ENCODE measurements at regions not wholly inside any gene's neighbourhood (a gene's known extent, or its start where the extent isn't known, plus 50 kb on each side); places are given as distances from the start of the nearest gene placed in this dataset.
"Not testable (repeated sequence)": the region's sequence is repeated elsewhere in the genome, so short reads cannot be mapped to it uniquely, and the experiment has no call there.

DNA sequence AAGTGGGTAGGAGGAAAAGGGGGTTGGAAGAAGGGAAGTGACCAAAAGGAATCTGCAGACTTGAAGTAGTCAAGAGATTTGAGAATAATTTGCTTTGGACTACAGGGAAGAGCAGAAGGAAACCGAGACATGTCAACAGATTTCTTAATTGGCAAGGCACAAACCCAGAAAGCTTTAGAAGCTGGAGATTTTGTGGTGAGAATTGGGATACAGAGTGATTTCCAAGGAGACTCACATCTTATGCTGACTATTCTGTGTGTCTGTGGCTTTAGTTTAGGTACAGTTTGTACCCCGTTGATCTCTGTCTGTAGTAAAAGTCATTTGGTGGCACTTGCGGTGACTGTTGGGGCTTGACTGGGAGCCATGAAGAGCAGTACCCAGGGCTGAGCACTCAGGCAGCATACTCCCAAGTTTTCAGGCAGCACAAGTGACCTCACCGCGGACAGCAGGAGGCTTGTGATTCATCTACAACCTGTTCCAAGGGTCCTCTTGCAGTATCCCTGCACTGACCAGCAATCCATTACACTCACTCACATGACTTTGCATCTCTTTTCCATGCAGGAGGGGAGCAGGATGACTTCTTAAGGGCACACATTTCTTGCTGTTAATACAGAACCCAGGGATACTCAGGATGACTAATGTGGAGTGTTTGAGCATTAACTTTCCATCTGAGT is 97.1 kb upstream of the TNP1 start:
- DNase-seq = no peak

DNA sequence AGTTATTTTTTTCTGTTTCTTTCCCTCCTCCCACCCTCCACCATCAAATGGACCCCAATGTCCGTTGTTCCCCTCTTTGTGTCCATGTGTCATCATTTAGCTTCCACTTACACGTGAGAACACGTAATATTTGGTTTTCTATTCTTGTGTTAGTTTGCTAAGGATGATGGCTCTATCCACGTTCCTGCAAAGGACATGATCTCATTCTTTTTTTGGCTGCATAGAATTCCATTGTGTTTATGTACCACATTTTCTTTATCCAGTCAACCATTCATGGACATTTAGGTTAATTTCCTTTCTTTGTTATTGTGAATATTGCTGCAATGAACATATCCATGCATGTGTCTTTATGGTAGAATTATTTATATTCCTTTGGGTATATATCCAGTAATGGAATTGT is 91.3 kb upstream of the TNP1 start:
- no peak for DNase-seq

DNA sequence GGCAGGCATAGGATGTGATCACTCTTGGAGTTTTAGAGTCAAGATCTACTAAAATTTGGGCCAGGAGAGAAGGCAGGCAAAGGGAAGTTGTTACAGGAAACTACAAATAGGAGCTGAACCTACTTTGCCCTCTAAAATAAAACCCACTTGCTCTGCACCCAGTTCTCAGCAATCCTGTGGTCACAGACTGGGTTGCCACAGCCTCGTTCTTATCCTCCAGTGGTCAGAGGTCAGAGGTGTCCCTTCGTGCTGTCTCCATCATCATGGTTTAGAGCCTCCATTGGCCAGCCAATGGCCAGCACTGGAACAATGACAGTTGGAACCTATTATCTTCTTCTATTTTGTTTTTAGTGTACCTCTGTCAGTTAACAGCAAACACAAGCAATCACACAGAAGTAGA is 90.7 kb upstream of the TNP1 start:
- no peak for DNase-seq

DNA sequence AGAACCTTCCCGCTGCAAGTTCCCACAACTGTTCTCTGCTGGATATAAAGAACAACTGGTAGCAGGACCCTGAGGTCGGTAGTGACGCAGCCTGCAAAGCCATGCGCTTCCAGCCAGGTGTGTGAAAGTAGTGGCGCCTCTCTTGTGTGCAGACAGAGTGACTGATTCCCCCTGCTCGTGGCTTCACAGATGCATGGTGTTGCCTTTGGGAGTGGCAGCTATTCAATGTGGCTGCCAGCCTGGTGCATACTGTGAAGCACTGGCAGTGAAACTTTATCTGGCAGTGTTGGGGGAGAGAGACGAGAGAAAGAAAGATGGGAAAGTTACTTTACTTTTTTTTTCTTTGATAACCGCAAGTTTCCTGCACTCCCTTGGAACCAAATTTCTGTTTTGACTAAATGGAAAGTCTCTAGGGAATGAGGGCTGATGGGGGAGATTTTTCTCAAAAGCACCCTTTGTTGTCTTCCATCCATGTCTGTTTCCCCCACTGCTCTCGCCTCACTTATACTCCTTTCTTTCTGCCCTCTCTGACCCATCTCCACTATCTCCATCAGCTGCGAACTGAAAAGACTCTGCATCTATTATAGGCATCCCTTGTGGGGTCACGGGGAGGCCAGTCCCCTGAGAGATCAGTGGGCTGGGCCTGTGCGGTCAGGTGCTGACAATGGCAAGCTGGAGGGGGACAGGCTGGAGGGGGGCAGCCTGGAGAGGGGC is 90.0 kb upstream of the TNP1 start:
- no peak for DNase-seq

DNA sequence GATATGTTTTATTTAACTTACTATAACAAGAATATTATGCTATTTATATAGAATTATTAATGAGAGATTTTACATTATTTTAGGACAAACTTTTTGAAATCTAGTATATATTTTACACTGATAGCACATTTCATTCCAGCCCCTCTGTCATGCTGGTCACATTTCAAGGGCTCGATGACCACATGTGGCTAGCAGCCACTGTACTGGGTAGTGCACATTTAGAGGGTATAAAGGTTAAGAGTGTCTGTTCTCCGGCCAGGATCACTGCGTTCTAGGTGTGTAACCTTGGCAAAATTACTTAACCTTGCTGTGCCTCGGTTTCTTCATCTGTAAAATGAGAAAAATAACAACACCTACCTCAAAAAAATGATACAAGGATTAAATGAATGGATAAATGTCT is 87.2 kb upstream of the TNP1 start:
- no peak for DNase-seq

DNA sequence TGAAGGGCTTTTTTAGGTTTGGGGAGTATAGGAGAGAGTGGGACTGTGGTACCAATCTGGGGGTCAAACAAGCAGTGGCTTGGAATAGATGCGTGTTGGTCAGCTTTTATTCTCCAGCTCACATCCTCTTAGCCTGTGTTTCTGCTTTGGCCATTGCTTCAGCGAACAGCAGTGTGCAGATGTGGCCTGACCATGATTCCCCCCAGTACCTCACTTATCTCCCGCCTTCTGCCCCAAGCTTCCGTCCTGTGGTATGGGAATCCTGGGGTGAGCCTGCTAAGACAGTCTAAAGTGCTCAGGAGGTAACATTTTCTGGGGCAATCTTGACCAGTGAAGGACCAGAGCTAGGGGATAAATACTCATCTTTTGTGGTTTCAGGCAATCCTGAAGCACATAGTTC is 84.9 kb upstream of the TNP1 start:
- DNase-seq = no peak

DNA sequence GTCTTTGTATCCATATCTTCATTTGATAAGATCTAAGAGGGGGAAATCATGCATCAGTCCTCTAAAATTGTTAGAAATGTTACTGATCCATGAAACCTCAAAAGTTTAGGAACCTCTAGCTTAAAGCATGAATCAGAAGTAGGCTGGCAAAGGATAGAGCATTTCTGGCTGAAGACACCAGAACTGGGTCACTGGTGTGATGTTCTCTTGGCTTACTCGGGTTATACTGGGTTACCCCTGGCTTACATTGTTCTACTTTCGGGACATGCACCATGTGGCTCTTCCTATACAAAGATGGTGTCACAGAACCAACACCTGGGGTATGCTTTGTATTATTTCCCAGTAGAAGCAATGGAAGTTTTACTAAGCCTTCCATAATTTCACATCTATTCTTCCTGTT is 83.2 kb upstream of the TNP1 start:
- no peak for DNase-seq

DNA sequence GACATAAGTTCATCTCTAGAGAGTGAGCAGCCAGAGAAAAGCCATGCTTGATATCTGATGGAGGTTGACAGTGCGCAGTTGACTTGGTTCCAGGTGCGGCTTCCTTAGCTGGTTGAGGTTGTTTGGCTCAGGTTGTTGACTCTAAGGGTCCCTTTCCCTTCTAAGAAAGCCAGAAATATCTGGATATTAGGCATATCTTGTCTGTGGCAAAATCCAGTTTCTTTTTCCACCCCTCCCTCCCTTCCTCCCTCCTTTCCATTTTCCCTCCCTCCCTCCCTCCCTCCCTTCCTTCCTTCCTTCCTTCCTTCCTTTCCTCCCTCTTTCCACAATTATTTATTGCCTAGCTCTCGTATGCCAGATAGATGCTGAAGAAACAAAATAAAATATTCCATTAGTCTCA is 82.6 kb upstream of the TNP1 start:
- no peak for DNase-seq

DNA sequence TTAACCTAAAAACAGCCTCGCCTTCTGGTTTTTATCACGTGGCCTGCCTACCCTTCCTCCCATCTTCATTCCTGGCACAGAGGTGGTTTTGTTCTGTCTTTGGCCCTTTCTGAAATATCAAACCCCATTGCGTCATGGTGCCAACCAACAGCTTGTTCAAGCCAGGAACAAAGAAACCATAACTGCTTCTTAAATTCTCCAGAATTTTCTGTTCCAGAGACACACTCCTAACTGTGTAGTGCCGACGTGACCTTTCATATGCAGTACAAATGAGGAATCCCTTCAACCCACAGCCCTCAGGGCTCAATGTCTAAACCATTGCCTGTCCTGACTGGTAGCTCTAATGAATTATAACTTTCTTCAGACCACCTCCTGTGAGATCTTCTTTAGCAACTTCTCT is 82.2 kb upstream of the TNP1 start:
- DNase-seq = no peak

DNA sequence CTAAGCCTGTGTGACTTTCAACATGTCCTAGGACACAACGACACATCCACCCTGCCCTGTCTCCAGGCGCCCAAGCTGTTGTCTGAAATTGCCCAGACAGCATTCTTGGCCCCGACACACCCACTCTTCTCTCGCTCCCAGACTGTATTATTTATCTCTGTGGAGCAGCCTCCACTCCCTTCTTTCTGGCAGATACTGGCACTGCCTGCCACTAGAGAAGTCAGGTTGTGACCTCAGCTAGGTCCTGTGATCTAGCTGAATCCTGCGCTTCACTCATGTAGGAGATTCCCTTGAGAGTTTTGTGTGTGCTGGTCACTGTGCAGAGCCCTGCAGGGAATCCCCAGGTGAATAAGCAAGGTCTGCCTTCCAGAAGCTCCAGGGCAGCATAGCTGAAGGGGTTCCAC is 77.1 kb upstream of the TNP1 start:
- DNase-seq = no peak

DNA sequence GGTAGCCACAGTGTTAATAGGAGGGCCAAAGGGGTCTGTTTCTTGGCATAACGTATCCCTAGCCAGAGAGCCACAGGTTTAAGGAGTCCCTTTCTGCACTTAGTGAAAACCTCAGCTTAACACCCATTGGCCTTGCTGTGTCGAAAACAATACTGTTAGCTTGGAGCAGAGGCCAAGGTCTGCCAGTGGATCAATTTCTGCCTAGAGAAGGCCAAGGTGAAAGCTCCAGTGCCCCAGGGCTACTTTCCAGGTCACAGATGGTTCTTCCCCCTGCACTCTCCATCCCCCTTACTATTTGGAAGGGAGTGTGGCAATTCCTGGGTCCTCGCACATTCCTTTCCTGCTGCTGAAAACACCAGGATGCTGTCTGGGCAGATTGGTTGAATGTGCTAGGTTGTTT is 74.8 kb upstream of the TNP1 start:
- no peak for DNase-seq

DNA sequence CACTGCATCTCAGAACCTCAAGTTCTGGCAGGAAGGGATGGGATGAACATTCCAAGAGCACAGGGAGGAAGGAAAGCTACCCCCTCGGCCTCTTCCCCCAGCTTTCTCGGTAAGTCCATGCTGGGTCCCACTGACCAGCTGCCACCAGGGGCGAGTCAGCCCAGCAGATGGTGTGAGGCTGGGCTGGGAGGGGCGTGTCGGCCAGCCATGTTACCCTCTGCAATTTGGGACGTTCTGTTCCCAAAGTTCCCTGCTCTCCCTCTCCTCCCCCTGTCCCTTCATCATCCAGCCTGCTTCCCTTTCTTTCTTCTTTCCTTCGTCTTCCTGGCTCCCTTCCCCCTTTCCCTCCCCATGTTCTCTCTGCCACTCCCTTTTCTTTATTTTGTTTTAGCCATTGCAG is 74.3 kb upstream of the TNP1 start:
- no peak for DNase-seq

DNA sequence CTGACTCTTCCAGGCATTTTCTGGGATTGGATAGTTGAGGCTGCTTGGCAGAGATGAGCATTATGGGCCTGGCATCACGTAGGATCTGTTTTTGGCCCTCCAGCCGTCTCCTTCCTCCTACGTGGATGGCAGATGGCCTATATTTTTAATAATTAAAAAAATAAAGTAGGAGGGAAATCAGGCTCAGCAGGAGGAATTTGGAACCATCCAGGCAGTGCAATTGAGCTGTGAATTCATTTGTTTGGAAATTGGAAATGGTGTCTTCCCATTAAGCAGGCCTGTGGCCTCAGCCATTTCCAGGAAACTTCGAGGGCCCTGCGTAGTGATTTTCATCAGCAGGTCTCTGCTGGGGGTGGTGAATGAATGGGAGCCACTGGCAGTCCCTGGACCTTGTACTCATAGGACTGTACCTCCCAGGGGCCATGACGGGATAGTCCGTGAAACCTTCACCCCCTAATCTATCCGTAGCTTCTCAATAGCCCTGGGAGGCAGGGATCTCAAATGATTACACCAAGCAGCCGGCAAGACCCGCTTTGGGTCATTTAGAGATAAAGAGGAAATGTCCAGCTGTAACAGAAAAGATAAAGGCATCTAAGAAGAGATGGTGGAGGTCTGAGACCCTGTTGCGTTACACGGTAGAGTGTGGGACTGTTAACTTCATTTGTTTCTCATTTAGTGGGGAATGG is 73.1 kb upstream of the TNP1 start:
- DNase-seq = no peak

DNA sequence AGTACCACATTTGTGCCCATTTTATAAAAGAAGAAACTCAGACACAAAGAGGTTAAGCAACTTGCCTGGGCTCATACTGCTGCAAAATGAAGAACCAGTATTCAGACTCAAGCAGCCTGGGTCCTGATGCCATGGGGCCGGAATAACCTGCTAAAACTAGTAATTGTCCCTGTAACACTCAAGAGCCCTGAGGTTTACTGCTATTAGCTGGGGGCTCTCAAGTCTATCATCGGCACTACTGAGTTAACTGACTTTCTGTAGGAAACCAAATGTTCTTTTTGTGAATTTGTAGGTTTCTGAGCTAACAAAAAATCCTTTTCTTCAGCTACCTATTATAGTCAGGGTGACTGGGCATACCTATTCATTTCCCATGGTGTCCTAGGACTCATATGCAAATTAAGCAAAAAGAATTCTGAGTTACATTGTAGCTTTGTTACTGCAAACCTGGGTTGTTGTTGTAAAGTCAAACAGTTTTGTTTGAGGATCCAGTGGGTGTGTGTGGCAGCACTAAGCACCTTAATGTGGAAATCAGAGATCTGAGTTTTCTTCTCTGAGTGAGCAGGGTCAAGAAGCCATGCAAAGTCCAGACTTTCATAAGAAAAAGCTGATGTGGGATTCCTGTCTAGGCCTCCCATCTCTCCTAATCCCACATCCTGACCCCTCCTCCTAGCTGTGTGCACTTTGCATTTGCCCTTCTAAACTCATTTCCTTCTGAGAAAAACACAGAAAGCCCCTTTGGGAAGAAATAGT is 72.4 kb upstream of the TNP1 start:
- no peak for DNase-seq

DNA sequence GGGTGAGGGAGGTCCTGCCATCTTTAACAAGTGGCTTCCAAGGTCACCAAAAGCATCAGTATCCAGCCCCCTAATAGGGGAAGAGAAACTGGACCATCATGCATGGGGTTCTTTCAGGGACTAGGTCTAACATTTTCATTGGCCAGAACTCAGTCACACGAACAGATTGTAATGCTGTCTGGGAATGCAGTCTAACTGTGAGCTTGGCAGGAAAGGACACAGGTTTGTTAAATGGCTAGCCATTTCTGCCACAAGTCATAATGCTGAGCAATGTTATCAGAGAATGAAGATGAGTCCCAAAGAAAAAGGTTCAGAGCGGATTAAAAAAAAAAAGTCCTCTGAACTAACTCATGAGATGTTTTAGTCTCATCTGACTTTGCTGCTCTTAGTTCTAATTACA is 70.9 kb upstream of the TNP1 start:
- DNase-seq = no peak

DNA sequence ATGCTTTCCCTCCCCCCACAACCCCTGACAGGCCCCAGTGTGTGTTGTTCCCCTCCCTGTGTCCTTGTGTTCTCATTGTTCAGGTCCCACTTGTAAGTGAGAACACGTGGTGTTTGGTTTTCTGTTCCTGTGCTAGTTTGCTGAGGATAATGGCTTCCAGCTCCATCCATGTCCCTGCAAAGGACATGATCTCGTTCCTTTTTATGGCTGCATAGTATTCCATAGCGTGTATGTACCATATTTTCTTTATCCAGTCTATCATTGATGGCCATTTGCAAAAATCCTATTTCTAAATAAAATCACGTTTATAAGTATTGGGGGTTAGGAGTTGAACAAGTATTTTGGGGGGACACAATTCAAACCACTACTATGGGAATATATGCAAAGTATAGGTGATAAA is 69.5 kb upstream of the TNP1 start:
- not testable (repeated sequence) for DNase-seq

DNA sequence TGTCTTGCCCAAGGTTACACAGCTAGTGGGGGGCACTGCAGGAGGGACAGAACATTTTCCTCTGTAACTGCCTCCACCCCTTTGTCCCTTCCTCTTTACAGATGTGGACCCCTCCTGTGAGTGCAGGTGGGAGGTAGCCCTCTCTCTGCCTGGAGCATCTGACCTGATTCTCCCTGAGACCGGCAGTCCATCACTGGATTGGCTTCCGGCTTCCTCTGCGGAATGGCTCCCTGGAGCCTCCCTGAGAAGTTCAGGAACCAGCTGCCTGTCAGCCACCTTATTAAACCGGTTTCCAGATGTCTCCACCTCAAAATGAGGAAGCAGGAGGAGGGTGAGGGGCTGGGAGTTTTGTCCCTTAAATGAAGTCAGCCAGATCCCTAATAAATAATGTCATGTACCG is 67.3 kb upstream of the TNP1 start:
- DNase-seq = no peak

DNA sequence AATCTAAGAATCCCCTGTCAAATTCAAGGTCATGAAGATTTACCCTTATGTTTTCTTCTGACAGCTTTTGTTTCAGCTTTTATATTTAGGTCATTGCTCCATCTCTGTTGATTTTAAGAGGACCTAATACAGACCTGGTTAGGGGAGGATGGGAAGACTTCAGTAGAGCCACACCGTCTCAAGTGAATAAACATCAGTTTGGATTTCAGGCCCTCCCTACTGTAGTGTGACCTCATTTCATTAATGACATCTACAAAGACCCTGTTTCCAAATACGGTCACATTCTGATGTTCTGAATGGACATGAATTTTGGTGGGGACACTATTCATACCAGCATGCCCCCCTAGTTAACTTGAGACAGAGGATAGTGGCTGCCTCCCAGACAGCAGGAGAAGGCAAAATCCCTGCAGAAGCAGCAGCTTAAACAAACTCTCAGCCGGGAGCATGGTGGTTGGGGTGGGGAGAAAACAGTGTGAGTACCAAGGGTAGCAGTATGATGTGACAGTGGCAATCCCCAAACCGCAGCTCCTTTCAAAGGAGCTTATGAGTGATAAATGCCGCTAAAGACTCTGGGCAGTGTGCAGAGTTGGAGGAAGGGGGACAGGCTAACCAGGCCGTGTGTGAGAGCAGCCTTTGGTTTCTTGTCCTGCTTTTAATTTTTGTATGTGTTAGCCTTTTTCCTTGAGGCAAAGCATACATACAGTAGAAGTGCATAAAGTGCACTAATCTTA is 65.9 kb upstream of the TNP1 start:
- no peak for DNase-seq

DNA sequence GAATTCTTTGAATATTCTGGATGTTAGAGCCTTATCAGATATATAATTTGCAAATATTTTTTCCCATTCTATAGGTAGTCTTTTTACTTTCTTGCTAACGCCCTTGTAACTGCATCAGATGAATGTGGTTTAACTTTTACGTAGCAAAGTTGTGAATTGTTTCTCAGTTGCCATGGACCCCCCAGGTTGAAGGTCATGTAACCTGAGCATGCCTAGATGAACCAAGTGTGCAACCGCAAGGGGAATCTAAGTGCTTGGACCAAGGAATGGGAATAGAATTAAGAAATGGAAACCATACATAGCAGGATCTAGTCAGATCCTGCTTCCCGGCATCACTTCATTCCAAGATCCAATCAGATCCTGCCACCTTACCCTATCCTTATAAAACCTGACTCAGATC is 65.1 kb upstream of the TNP1 start:
- no peak for DNase-seq

DNA sequence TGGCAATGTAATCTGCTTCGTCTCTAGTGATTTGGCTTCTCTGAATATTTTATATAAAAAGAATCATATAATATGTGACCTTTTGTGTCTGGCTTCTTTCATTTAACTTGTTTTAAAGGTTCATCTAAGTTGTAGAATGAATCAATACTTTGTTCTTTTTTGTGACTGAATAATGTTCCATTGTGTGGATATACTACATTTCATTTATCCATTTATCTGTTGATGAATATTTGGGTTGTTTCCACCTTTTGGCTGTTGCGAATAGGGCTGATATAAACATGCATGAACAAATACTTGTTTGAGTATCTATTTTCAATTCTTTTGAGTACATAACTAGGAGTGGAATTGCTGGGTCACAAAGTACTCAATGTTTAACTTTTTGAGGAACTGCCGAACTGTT is 63.8 kb upstream of the TNP1 start:
- DNase-seq = no peak

DNA sequence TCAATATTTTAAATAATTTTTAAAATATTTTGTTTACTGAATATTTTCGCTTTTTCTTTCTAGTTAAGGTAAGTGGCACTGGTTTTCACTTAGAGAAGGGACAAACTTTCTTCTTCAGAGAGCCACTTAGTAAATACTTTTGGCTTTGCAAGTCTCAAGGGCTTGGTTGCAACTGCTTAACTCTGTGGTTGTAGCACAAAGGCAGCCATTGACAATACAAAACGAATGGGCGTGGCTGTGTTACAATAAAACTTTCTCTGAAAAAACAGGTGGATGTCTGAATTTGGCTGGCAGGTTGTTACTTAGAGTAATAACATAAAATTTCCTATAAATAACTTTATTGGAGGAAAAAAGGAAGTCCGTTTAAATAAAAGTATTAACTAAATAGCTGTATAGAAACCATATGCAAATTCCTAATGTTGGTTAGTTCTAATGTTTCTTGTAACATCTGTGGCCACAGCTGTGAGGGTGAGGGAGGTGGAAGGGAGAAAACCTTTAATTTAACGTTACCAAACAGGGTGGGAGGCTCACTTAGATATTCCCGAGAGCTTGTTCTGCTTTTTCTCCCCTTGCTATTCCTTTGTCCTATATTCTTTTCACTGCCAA is 62.4 kb upstream of the TNP1 start:
- no peak for DNase-seq

DNA sequence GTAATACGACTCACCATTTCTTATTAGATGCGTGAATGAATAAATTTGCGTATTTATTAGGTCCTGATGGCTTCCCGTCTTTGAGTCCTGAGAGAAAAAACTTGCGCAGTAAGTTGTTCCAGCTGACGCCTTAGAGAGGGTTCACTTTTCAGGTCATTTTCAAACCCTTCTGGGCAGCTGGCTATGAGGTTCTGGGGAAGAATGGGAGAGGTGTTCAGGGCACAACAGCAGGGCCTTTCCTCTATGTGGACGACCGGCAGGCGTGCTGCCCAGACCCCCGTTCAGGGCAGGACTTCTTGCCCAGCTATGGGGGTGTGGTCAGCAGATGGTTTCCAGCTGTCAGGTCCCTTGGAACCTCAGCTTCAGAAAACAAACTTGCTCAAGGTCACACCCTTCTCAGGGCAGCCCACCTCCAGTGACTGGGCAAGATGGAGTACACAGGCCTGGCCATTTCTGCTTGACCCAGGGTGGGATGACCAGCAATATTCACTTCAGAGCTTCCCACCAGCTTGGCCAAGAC is 61.1 kb upstream of the TNP1 start:
- no peak for DNase-seq

Data from CD4-positive, alpha-beta T cell treated with Interleukin-17A for 4 hours (primary cell).